Endothelial cell (in vitro differentiated cells): ENCODE measurements at regions not wholly inside any gene's neighbourhood (a gene's known extent, or its start where the extent isn't known, plus 50 kb on each side); places are given as distances from the start of the nearest gene placed in this dataset.

Experiments used
- DNase-seq: peaks from one replicate; pipeline ENCODE4 v3.0.0; 2021; ENCODE audit warnings: low spot score
- H3K27ac Mint-ChIP-seq: one replicate; pipeline ENCODE4 v1.8.0; 2021; ENCODE audit warnings: mixed read lengths, inconsistent platforms; ENCODE audit not compliant: unreplicated experiment
- H3K27me3 Mint-ChIP-seq: one replicate; pipeline ENCODE4 v1.8.0; 2021; ENCODE audit warnings: mild to moderate bottlenecking, moderate library complexity, mixed read lengths, inconsistent platforms; ENCODE audit not compliant: unreplicated experiment
- H3K36me3 Mint-ChIP-seq: one replicate; pipeline ENCODE4 v1.8.0; 2021; ENCODE audit warnings: mild to moderate bottlenecking, low read depth, mixed read lengths, inconsistent platforms; ENCODE audit not compliant: unreplicated experiment
- H3K4me1 Mint-ChIP-seq: one replicate; pipeline ENCODE4 v1.8.0; 2021; ENCODE audit warnings: mild to moderate bottlenecking, mixed read lengths, inconsistent platforms; ENCODE audit not compliant: unreplicated experiment
- H3K4me3 Mint-ChIP-seq: one replicate; pipeline ENCODE4 v1.8.0; 2021; ENCODE audit warnings: mild to moderate bottlenecking, mixed read lengths, inconsistent platforms; ENCODE audit not compliant: unreplicated experiment
- H3K9me3 Mint-ChIP-seq: one replicate; pipeline ENCODE4 v1.8.0; 2021; ENCODE audit warnings: mixed read lengths, inconsistent platforms; ENCODE audit not compliant: unreplicated experiment
- CTCF ChIP-seq: fragments of 200-600 bp; sonication (generic); IDR thresholded peaks from one replicate; pipeline ENCODE4 v1.5.0; 2021; ENCODE audit warnings: antibody characterized with exemption; ENCODE audit not compliant: unreplicated experiment

- Mint-ChIP-seq H3K27ac (no peak overlapping the region), H3K9me3 (no peaks in the 10 kb centered on the region), H3K4me3 (no peak overlapping the region), H3K36me3 (no peaks in the 10 kb centered on the region), H3K4me1 (no peaks in the 10 kb centered on the region), H3K27me3 (peaks cover 6% of the 10 kb centered on the region)
- no peak for TF ChIP-seq CTCF
- DNase-seq = no peak
Measured at GRCh38 chr11:119907878-119908572, 179.0 kb upstream of the NECTIN1 start.

GRCh38 chr11:119907122-119907851 lies 178.3 kb upstream of the NECTIN1 start:
- Mint-ChIP-seq H3K9me3 (no peaks in the 10 kb centered on the region), H3K36me3 (no peaks in the 10 kb centered on the region), H3K27me3 (peaks cover 6% of the 10 kb centered on the region), H3K4me3 (no peak overlapping the region), H3K27ac (no peak overlapping the region), H3K4me1 (no peaks in the 10 kb centered on the region)
- no peak for TF ChIP-seq CTCF
- no peak for DNase-seq

GRCh38 chr11:119906376-119906775 lies 177.4 kb upstream of the NECTIN1 start:
- TF ChIP-seq CTCF = no peak
- Mint-ChIP-seq H3K27ac (no peak overlapping the region), H3K4me3 (no peak overlapping the region), H3K4me1 (no peaks in the 10 kb centered on the region), H3K27me3 (peaks cover 6% of the 10 kb centered on the region), H3K9me3 (no peaks in the 10 kb centered on the region), H3K36me3 (no peaks in the 10 kb centered on the region)
- no peak for DNase-seq

- H3K9me3 Mint-ChIP-seq = no peaks in the 10 kb centered on the region
- no peak for TF ChIP-seq CTCF
- H3K27me3 Mint-ChIP-seq = peaks cover 6% of the 10 kb centered on the region
- H3K4me3 Mint-ChIP-seq = no peak overlapping the region
- no peaks in the 10 kb centered on the region for H3K36me3 Mint-ChIP-seq
- no peak overlapping the region for H3K27ac Mint-ChIP-seq
- no peaks in the 10 kb centered on the region for H3K4me1 Mint-ChIP-seq
- DNase-seq = no peak
Measured at GRCh38 chr11:119905162-119905561, 176.2 kb upstream of the NECTIN1 start.

- Mint-ChIP-seq H3K27ac (no peak overlapping the region), H3K36me3 (no peaks in the 10 kb centered on the region), H3K4me1 (no peaks in the 10 kb centered on the region), H3K9me3 (no peaks in the 10 kb centered on the region), H3K27me3 (peaks cover 5% of the 10 kb centered on the region), H3K4me3 (no peak overlapping the region)
- DNase-seq = no peak
- no peak for TF ChIP-seq CTCF
Measured at GRCh38 chr11:119904531-119905035, 175.6 kb upstream of the NECTIN1 start.
